ENCODE measurements at regions not wholly inside any gene's neighbourhood (a gene's known extent, or its start where the extent isn't known, plus 50 kb on each side); places are given as distances from the start of the nearest gene placed in this dataset.

DNA sequence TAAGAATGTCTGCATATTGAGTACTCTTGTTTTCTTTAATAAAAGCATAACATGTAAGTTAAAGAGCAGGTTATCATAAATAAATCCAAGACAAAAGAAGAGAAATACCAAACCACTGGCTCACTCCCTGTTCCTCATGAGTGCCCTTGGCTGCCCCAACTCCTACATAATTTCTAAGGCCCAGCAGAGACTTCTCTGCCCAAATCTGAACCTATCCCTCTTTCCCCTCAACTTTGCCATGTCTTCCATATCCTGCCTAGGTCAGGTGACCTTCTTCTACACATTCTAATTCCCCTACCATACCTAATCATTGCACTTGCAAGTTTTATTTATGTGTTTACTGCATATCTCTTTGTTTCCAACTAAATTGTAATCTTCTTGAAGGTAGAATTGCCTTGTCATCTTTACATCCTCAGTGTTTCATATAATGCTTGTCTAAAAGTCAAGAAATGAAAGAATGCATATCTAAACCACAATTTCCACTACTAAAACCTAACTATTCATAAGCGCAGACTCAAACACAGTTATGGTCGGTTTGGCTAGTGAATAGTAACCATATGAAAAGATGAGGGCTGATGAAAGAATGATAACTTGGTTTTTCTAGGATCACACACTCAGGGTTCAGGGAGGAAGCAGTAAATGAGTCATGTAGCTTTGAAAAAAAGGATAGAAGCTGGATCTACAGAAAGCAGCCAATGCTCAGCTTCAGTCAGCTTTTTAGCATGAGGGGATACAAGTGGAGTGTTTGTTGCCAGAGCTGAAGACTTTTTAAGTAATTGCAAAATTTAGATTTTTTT is 53.3 kb upstream of the EYA4 start:
- no peak overlapping the region for H3K27ac ChIP-seq
- intact Hi-C loops (cut with DNase I), result loop anchor here in 1 of 2 donors (10.0 kb wide), 1 partner anchor 327 kb away; no protein-coding TSS in a partner anchor
- no peaks in the 10 kb centered on the region for H3K36me3 ChIP-seq (replicated peaks in 1 of 2)
- TF ChIP-seq, protein P1, sequence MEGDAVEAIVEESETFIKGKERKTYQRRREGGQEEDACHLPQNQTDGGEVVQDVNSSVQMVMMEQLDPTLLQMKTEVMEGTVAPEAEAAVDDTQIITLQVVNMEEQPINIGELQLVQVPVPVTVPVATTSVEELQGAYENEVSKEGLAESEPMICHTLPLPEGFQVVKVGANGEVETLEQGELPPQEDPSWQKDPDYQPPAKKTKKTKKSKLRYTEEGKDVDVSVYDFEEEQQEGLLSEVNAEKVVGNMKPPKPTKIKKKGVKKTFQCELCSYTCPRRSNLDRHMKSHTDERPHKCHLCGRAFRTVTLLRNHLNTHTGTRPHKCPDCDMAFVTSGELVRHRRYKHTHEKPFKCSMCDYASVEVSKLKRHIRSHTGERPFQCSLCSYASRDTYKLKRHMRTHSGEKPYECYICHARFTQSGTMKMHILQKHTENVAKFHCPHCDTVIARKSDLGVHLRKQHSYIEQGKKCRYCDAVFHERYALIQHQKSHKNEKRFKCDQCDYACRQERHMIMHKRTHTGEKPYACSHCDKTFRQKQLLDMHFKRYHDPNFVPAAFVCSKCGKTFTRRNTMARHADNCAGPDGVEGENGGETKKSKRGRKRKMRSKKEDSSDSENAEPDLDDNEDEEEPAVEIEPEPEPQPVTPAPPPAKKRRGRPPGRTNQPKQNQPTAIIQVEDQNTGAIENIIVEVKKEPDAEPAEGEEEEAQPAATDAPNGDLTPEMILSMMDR (IDR thresholded peaks at IDR 0.05), result no peak
- TF ChIP-seq POLR2A (IDR thresholded peaks at IDR 0.05), result no peak
- H3K27me3 ChIP-seq, result peaks cover 6% of the 10 kb centered on the region
- no peak for DNase-seq
- WGBS, 4 donors, result 76 to 88% (median 80%) methylated on average over 2 of the region's 2 CpGs
- no peak overlapping the region for H3K4me3 ChIP-seq
- no peaks in the 10 kb centered on the region for H3K9me3 ChIP-seq (replicated peaks in 1 of 3)
- no peaks in the 10 kb centered on the region for H3K4me1 ChIP-seq (replicated peaks in 1 of 2)

DNA sequence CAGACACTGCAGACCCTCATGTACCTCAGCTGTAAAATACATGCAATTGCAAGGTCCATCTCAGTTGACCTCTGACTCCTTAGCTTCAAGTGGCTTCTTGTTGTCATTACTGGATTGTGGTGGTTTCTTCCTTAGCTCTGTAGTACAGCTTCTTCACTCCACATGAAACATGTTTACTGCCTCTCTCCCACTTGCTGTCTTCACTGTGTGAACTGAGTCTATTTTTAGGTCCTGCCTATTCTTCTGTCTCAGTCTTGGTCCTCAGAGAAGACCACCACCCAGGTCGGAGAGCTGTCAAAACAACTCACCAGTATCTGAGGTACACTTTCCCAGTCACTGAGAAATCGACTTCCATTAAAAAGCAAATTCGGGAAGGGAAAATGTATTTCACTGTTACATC is 50.2 kb upstream of the EYA4 start:
- H3K4me1 ChIP-seq (replicated peaks in 1 of 2), result no peaks in the 10 kb centered on the region
- TF ChIP-seq, protein P1 (IDR thresholded peaks at IDR 0.05), result no peak
- no peak for TF ChIP-seq POLR2A (IDR thresholded peaks at IDR 0.05)
- intact Hi-C loops (cut with DNase I), result no loop called here
- no peaks in the 10 kb centered on the region for H3K36me3 ChIP-seq (replicated peaks in 1 of 2)
- H3K27ac ChIP-seq, result no peak overlapping the region
- 62 to 82% (median 64%) methylated on average over 3 of the region's 3 CpGs for whole genome bisulfite sequencing, 4 donors
- DNase-seq, result no peak
- peaks cover 3% of the 10 kb centered on the region for H3K27me3 ChIP-seq
- H3K4me3 ChIP-seq, result no peak overlapping the region
- H3K9me3 ChIP-seq (replicated peaks in 1 of 3), result no peaks in the 10 kb centered on the region

DNA sequence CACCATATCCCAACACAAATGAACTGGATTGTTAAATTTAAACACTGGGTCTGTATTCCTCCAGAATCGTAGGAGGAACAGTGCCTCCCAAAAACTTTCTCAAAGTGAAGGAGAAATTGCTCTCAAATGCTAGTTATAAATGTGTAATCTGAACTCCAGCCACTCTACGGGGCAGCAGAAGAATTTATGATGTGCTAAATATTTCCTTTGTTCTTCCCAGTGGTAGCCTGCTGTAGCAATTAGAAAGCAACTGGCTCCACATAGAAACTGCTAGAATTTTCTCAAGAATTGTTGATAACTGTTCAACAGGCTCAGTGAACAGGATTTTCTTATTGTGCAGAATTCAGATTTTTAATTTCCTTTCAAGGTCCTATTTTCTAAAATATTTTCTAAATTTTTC is 49.8 kb upstream of the EYA4 start:
- TF ChIP-seq, protein P1 (IDR thresholded peaks at IDR 0.05), result no peak
- no peak for TF ChIP-seq POLR2A (IDR thresholded peaks at IDR 0.05)
- 18 to 36% (median 27%) methylated on average over 2 of the region's 2 CpGs for WGBS, 4 donors
- DNase-seq, result no peak
- intact Hi-C loops (cut with DNase I), result no loop called here
- Histone ChIP-seq H3K27me3 (peaks cover 4% of the 10 kb centered on the region), H3K36me3 (replicated peaks in 1 of 2) (no peaks in the 10 kb centered on the region), H3K27ac (no peak overlapping the region), H3K4me1 (replicated peaks in 1 of 2) (no peaks in the 10 kb centered on the region), H3K4me3 (no peak overlapping the region), H3K9me3 (replicated peaks in 1 of 3) (no peaks in the 10 kb centered on the region)

Small RNA genes lying in the stretch of these regions (small RNA-seq; reads per million reads assigned to genes)
- gene MTCYBP4, result 0 reads per million in 2 donors
